ENCODE measurements at regions not wholly inside any gene's neighbourhood (a gene's known extent, or its start where the extent isn't known, plus 50 kb on each side); places are given as distances from the start of the nearest gene placed in this dataset.

DNA sequence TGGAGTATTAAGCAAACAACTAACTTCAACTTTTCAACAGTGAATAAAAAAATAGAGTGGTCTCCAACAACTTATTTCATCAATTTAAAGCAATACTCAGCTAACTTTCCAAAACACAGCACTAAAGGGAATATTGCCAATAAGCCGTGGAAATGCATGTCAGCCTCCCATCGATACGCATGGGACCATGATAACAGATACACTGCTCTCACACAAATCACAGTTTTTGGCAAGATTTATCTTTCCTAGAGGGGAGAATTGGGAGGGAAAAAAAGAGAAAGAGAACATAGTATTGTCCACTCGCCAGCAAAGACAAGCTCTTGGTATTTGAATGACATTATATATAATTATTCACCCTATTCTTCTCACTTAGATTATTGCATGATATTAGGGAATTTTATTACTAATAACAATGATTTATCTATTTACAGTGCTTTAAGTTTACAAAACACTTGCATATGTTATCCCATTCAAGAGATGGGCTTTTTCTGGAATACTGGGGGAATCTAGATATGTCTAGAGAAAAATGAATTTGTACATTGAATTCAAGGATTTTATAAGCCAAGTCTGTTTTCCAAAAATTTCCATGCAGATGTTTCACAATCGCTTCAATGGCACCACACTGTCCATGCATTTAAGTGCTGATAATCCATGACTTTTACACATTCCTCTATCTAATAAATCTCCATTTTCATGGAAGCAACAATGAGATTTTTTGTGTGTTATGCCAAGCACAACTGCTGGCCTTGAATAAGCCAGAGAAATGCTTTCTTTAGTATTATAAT is 194.0 kb upstream of the MGMT start:
- H3K4me2 ChIP-seq: no peak overlapping the region
- no peak for DNase-seq
- H3K9me3 ChIP-seq: no peaks in the 10 kb centered on the region; the same call in none of the 2 replicates
- no peak overlapping the region for H2AFZ ChIP-seq (ENCODE audit: low read depth)
- 32% methylated on average over 5 of the region's 5 CpGs for WGBS (ENCODE audit: low lambda C conversion rate)
- no peak overlapping the region for H3K9ac ChIP-seq
- H3K36me3 ChIP-seq (replicated peaks in 1 of 2; ENCODE audit: control insufficient read depth in 1 of 2, insufficient read depth in 2 of 2, low read length in 1 of 2): no peaks in the 10 kb centered on the region
- H3K79me2 ChIP-seq (ENCODE audit: insufficient read depth): no peaks in the 10 kb centered on the region
- H3K4me3 ChIP-seq (ENCODE audit: low read depth in 2 of 2, low read length in 1 of 2): no peak overlapping the region
- H3K9me2 ChIP-seq: no peaks in the 10 kb centered on the region
- POLR2A ChIA-PET: no interaction called here
- H4K20me1 ChIP-seq (ENCODE audit: insufficient read depth): no peaks in the 10 kb centered on the region
- TF ChIP-seq, protein P1, sequence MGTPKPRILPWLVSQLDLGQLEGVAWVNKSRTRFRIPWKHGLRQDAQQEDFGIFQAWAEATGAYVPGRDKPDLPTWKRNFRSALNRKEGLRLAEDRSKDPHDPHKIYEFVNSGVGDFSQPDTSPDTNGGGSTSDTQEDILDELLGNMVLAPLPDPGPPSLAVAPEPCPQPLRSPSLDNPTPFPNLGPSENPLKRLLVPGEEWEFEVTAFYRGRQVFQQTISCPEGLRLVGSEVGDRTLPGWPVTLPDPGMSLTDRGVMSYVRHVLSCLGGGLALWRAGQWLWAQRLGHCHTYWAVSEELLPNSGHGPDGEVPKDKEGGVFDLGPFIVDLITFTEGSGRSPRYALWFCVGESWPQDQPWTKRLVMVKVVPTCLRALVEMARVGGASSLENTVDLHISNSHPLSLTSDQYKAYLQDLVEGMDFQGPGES (IDR thresholded peaks at IDR 0.05; ENCODE audit: low read depth, low read length): no peak
- TF ChIP-seq, protein P2, sequence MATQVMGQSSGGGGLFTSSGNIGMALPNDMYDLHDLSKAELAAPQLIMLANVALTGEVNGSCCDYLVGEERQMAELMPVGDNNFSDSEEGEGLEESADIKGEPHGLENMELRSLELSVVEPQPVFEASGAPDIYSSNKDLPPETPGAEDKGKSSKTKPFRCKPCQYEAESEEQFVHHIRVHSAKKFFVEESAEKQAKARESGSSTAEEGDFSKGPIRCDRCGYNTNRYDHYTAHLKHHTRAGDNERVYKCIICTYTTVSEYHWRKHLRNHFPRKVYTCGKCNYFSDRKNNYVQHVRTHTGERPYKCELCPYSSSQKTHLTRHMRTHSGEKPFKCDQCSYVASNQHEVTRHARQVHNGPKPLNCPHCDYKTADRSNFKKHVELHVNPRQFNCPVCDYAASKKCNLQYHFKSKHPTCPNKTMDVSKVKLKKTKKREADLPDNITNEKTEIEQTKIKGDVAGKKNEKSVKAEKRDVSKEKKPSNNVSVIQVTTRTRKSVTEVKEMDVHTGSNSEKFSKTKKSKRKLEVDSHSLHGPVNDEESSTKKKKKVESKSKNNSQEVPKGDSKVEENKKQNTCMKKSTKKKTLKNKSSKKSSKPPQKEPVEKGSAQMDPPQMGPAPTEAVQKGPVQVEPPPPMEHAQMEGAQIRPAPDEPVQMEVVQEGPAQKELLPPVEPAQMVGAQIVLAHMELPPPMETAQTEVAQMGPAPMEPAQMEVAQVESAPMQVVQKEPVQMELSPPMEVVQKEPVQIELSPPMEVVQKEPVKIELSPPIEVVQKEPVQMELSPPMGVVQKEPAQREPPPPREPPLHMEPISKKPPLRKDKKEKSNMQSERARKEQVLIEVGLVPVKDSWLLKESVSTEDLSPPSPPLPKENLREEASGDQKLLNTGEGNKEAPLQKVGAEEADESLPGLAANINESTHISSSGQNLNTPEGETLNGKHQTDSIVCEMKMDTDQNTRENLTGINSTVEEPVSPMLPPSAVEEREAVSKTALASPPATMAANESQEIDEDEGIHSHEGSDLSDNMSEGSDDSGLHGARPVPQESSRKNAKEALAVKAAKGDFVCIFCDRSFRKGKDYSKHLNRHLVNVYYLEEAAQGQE (IDR thresholded peaks at IDR 0.05; ENCODE audit: low read depth, low read length): no peak
- TF ChIP-seq, protein P3, sequence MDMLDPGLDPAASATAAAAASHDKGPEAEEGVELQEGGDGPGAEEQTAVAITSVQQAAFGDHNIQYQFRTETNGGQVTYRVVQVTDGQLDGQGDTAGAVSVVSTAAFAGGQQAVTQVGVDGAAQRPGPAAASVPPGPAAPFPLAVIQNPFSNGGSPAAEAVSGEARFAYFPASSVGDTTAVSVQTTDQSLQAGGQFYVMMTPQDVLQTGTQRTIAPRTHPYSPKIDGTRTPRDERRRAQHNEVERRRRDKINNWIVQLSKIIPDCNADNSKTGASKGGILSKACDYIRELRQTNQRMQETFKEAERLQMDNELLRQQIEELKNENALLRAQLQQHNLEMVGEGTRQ (IDR thresholded peaks at IDR 0.05; ENCODE audit: borderline replicate concordance, low read depth, low read length): no peak
- TF ChIP-seq SMC3 (IDR thresholded peaks at IDR 0.05; ENCODE audit: low read depth, low read length) (no peak), YY1 (IDR thresholded peaks at IDR 0.05; ENCODE audit: low read depth) (no peak), NRF1 (IDR thresholded peaks at IDR 0.05; ENCODE audit: low read depth, low read length) (no peak), TCF12 (IDR thresholded peaks at IDR 0.05) (no peak)
- no peak overlapping the region for H3K27ac ChIP-seq (ENCODE audit: low read depth in 2 of 2, low read length in 1 of 2)
- CTCF ChIA-PET: interaction anchor here (0.7 kb wide), 1 partner anchor 535 kb away, joined by 4 read pairs; no protein-coding TSS in a partner anchor
- H3K27me3 ChIP-seq (ENCODE audit: insufficient read depth): no peaks in the 10 kb centered on the region
- no peaks in the 10 kb centered on the region for H3K4me1 ChIP-seq (ENCODE audit: control insufficient read depth in 1 of 2, insufficient read depth in 2 of 2, low read depth in 1 of 2, low read length in 1 of 2)
- no peaks in the 10 kb centered on the region for H3F3A ChIP-seq (replicated peaks; ENCODE audit: insufficient read depth)

DNA sequence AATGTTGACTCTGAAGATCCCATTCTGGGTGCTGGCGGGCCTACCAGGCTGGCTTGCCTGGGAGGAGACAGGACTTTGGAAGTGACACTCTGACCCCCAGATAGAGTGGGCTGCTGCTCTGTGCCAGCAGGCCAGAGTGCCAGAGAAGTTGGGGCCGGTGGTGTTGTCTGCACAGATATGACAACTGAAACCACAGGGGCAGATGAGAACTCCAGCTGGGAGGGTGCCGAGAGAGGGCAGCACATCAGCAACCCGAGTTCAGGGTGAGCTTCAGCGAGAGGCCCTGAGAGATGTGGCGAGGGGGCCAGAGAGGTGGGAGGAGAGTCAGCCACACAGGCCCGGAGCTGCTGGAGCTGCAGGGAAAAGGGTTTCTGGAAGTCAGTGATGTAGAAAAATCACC is 193.2 kb upstream of the MGMT start:
- H3K36me3 ChIP-seq (replicated peaks in 1 of 2; ENCODE audit: control insufficient read depth in 1 of 2, insufficient read depth in 2 of 2, low read length in 1 of 2): no peaks in the 10 kb centered on the region
- no peaks in the 10 kb centered on the region for H3K9me2 ChIP-seq
- no peaks in the 10 kb centered on the region for H4K20me1 ChIP-seq (ENCODE audit: insufficient read depth)
- no peaks in the 10 kb centered on the region for H3K27me3 ChIP-seq (ENCODE audit: insufficient read depth)
- no peak for DNase-seq
- H2AFZ ChIP-seq (ENCODE audit: low read depth): no peak overlapping the region
- H3K4me1 ChIP-seq (ENCODE audit: control insufficient read depth in 1 of 2, insufficient read depth in 2 of 2, low read depth in 1 of 2, low read length in 1 of 2): no peaks in the 10 kb centered on the region
- H3F3A ChIP-seq (replicated peaks; ENCODE audit: insufficient read depth): no peaks in the 10 kb centered on the region
- WGBS (ENCODE audit: low lambda C conversion rate): 24% methylated on average over 6 of the region's 7 CpGs
- ChIA-PET POLR2A (no interaction called here), CTCF (interaction anchor here (1.1 kb wide), 1 partner anchor 14 kb away, joined by 4 read pairs; no protein-coding TSS in a partner anchor)
- H3K9ac ChIP-seq: no peak overlapping the region
- no peak overlapping the region for H3K4me2 ChIP-seq
- H3K27ac ChIP-seq (ENCODE audit: low read depth in 2 of 2, low read length in 1 of 2): no peak overlapping the region
- H3K79me2 ChIP-seq (ENCODE audit: insufficient read depth): no peaks in the 10 kb centered on the region
- H3K4me3 ChIP-seq (ENCODE audit: low read depth in 2 of 2, low read length in 1 of 2): no peak overlapping the region
- no peaks in the 10 kb centered on the region; the same call in none of the 2 replicates for H3K9me3 ChIP-seq
- TF ChIP-seq, protein P4, sequence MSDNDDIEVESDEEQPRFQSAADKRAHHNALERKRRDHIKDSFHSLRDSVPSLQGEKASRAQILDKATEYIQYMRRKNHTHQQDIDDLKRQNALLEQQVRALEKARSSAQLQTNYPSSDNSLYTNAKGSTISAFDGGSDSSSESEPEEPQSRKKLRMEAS (IDR thresholded peaks at IDR 0.05; ENCODE audit: low read depth): no peak
- no peak for TF ChIP-seq NRF1 (IDR thresholded peaks at IDR 0.05; ENCODE audit: low read depth, low read length)
- TF ChIP-seq YY1 (IDR thresholded peaks at IDR 0.05; ENCODE audit: low read depth): no peak
- TF ChIP-seq, protein P5, sequence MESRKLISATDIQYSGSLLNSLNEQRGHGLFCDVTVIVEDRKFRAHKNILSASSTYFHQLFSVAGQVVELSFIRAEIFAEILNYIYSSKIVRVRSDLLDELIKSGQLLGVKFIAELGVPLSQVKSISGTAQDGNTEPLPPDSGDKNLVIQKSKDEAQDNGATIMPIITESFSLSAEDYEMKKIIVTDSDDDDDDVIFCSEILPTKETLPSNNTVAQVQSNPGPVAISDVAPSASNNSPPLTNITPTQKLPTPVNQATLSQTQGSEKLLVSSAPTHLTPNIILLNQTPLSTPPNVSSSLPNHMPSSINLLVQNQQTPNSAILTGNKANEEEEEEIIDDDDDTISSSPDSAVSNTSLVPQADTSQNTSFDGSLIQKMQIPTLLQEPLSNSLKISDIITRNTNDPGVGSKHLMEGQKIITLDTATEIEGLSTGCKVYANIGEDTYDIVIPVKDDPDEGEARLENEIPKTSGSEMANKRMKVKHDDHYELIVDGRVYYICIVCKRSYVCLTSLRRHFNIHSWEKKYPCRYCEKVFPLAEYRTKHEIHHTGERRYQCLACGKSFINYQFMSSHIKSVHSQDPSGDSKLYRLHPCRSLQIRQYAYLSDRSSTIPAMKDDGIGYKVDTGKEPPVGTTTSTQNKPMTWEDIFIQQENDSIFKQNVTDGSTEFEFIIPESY (IDR thresholded peaks at IDR 0.05; ENCODE audit: borderline replicate concordance, low read depth): no peak
- no peak for TF ChIP-seq TCF12 (IDR thresholded peaks at IDR 0.05)
- TF ChIP-seq MXI1 (IDR thresholded peaks at IDR 0.05; ENCODE audit: low read depth, low read length): no peak
- TF ChIP-seq, protein P6, sequence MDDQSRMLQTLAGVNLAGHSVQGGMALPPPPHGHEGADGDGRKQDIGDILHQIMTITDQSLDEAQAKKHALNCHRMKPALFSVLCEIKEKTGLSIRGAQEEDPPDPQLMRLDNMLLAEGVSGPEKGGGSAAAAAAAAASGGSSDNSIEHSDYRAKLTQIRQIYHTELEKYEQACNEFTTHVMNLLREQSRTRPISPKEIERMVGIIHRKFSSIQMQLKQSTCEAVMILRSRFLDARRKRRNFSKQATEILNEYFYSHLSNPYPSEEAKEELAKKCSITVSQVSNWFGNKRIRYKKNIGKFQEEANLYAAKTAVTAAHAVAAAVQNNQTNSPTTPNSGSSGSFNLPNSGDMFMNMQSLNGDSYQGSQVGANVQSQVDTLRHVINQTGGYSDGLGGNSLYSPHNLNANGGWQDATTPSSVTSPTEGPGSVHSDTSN (IDR thresholded peaks at IDR 0.05): no peak
- no peak for TF ChIP-seq POLR2AphosphoS5 (IDR thresholded peaks at IDR 0.05; ENCODE audit: low read depth, low read length)
- no peak for TF ChIP-seq EZH2phosphoT487 (IDR thresholded peaks at IDR 0.05; ENCODE audit: borderline replicate concordance, low read depth)
- no peak for TF ChIP-seq FOSL2 (IDR thresholded peaks at IDR 0.05; ENCODE audit: borderline replicate concordance, low read depth)
- no peak for TF ChIP-seq RXRA (IDR thresholded peaks at IDR 0.05; ENCODE audit: borderline replicate concordance, low read depth)
- TF ChIP-seq RCOR1 (IDR thresholded peaks at IDR 0.05; ENCODE audit: low read length): no peak
- no peak for TF ChIP-seq NFIC (IDR thresholded peaks at IDR 0.05; ENCODE audit: borderline replicate concordance)
